H7 (cell line): ENCODE measurements at regions not wholly inside any gene's neighbourhood (a gene's known extent, or its start where the extent isn't known, plus 50 kb on each side); places are given as distances from the start of the nearest gene placed in this dataset.

ENCODE experiments used
- DNase-seq: peaks from one replicate; pipeline ENCODE4 v3.0.0; 2012
- H3K27me3 ChIP-seq: 2 replicates; pipeline ENCODE4 v1.6.0; 2011; ENCODE audit warnings: mild to moderate bottlenecking, low read length; ENCODE audit not compliant: control insufficient read depth, insufficient read depth
- H3K36me3 ChIP-seq: replicated peaks from 2 replicates; pipeline ENCODE4 v1.5.1; 2011; ENCODE audit warnings: low read length; ENCODE audit not compliant: control insufficient read depth, insufficient read depth
- H3K4me3 ChIP-seq: 2 replicates; pipeline ENCODE4 v1.5.1; 2011; ENCODE audit warnings: low read depth, mild to moderate bottlenecking, control low read depth, low read length, moderate library complexity; ENCODE audit not compliant: insufficient read depth

- Histone ChIP-seq H3K36me3 (no peaks in the 10 kb centered on the region), H3K4me3 (no peak overlapping the region), H3K27me3 (no peaks in the 10 kb centered on the region)
- no peak for DNase-seq
Measured at GRCh38 chr5:2251751-2252150, 369.0 kb upstream of the IRX4 start.

GRCh38 chr5:2251298-2251697, 368.6 kb upstream of the IRX4 start:
- no peak overlapping the region for H3K4me3 ChIP-seq
- H3K36me3 ChIP-seq, result no peaks in the 10 kb centered on the region
- H3K27me3 ChIP-seq, result no peaks in the 10 kb centered on the region
- no peak for DNase-seq

GRCh38 chr5:2250365-2250950, 367.7 kb upstream of the IRX4 start:
- Histone ChIP-seq H3K4me3 (no peak overlapping the region), H3K36me3 (no peaks in the 10 kb centered on the region)

GRCh38 chr5:2249442-2249841, 366.7 kb upstream of the IRX4 start:
- no peak for DNase-seq
- Histone ChIP-seq H3K36me3 (no peaks in the 10 kb centered on the region), H3K4me3 (no peak overlapping the region), H3K27me3 (no peaks in the 10 kb centered on the region)

More at GRCh38 chr5:2250365-2250950, 367.7 kb upstream of the IRX4 start:
- DNase-seq, result no peak
- no peaks in the 10 kb centered on the region for H3K27me3 ChIP-seq

GRCh38 chr5:2249026-2249425, 366.3 kb upstream of the IRX4 start:
- no peak for DNase-seq
- no peaks in the 10 kb centered on the region for H3K27me3 ChIP-seq
- no peaks in the 10 kb centered on the region for H3K36me3 ChIP-seq
- H3K4me3 ChIP-seq, result no peak overlapping the region

GRCh38 chr5:2242539-2242938, 359.8 kb upstream of the IRX4 start:
- no peak for DNase-seq
- no peaks in the 10 kb centered on the region for H3K36me3 ChIP-seq
- H3K27me3 ChIP-seq, result no peaks in the 10 kb centered on the region
- H3K4me3 ChIP-seq, result no peak overlapping the region

- DNase-seq, result no peak
Measured at GRCh38 chr5:2241842-2242241, 359.1 kb upstream of the IRX4 start.

GRCh38 chr5:2240118-2240904, 357.6 kb upstream of the IRX4 start:
- Histone ChIP-seq H3K27me3 (no peaks in the 10 kb centered on the region), H3K4me3 (no peak overlapping the region), H3K36me3 (no peaks in the 10 kb centered on the region)
- DNase-seq, result no peak

More at GRCh38 chr5:2241842-2242241, 359.1 kb upstream of the IRX4 start:
- Histone ChIP-seq H3K4me3 (no peak overlapping the region), H3K27me3 (no peaks in the 10 kb centered on the region), H3K36me3 (no peaks in the 10 kb centered on the region)

GRCh38 chr5:2239201-2239910, 356.6 kb upstream of the IRX4 start:
- no peak for DNase-seq
- Histone ChIP-seq H3K36me3 (no peaks in the 10 kb centered on the region), H3K4me3 (no peak overlapping the region), H3K27me3 (no peaks in the 10 kb centered on the region)

- Histone ChIP-seq H3K36me3 (no peaks in the 10 kb centered on the region), H3K27me3 (no peaks in the 10 kb centered on the region), H3K4me3 (no peak overlapping the region)
- no peak for DNase-seq
Measured at GRCh38 chr5:2238732-2239131, 356.0 kb upstream of the IRX4 start.

GRCh38 chr5:2227433-2227832, 344.7 kb upstream of the IRX4 start:
- H3K36me3 ChIP-seq, result no peaks in the 10 kb centered on the region
- H3K4me3 ChIP-seq, result no peak overlapping the region
- no peak for DNase-seq
- H3K27me3 ChIP-seq, result no peaks in the 10 kb centered on the region

- Histone ChIP-seq H3K36me3 (no peaks in the 10 kb centered on the region), H3K4me3 (no peak overlapping the region), H3K27me3 (no peaks in the 10 kb centered on the region)
- no peak for DNase-seq
Measured at GRCh38 chr5:2224689-2225088, 342.0 kb upstream of the IRX4 start.

- Histone ChIP-seq H3K36me3 (no peaks in the 10 kb centered on the region), H3K27me3 (no peaks in the 10 kb centered on the region), H3K4me3 (no peak overlapping the region)
- DNase-seq, result no peak
Measured at GRCh38 chr5:2223303-2223702, 340.6 kb upstream of the IRX4 start.

- no peak for DNase-seq
- Histone ChIP-seq H3K36me3 (no peaks in the 10 kb centered on the region), H3K27me3 (no peaks in the 10 kb centered on the region), H3K4me3 (no peak overlapping the region)
Measured at GRCh38 chr5:2222246-2222992, 339.7 kb upstream of the IRX4 start.
